Caco-2 (cell line): ENCODE measurements at regions not wholly inside any gene's neighbourhood (a gene's known extent, or its start where the extent isn't known, plus 50 kb on each side); places are given as distances from the start of the nearest gene placed in this dataset.

ENCODE experiments used
- BruUV-seq: library from RNA; stranded (reverse); fragments of 400-500 nt; replicated peaks from 2 replicates; lab custom pipeline; 2021; lab: Mats Ljungman, UMichigan
- CTCF ChIA-PET: fragments of 300-600 bp; sonication (Branson Sonifier 250); formaldehyde crosslinking; loops from one replicate; lab custom pipeline; 2022; ENCODE audit warnings: antibody characterized with exemption; lab: Charles Lee
- POLR2A ChIA-PET: fragments of 300-600 bp; sonication (Branson Sonifier 250); formaldehyde crosslinking; loops from one replicate; lab custom pipeline; 2022; ENCODE audit warnings: antibody characterized with exemption; lab: Charles Lee
- DNase-seq, 2 experiments: peaks; one replicate each; pipeline versions ENCODE4 v3.0.0 to v3.0.0-alpha.2; 2020 to 2022
- H3K27me3 ChIP-seq: replicated peaks from 2 replicates; pipeline ENCODE4 v1.6.0; 2011; ENCODE audit warnings: low read length; ENCODE audit not compliant: control insufficient read depth, insufficient read depth
- H3K36me3 ChIP-seq: 2 replicates; pipeline ENCODE4 v1.5.1; 2011; ENCODE audit warnings: low read length; ENCODE audit not compliant: control insufficient read depth, insufficient read depth
- H3K4me1 ChIP-seq: fragments of 250-450 bp; sonication (Bioruptor Pico); 2 replicates; pipeline ENCODE4 v1.5.1; 2020; ENCODE audit warnings: mild to moderate bottlenecking
- H3K4me3 ChIP-seq: 2 replicates; pipeline ENCODE4 v1.5.1; 2011; ENCODE audit warnings: low read depth, mild to moderate bottlenecking, control low read depth, low read length
- H3K9me3 ChIP-seq: fragments of 250-450 bp; sonication (Bioruptor Pico); 2 replicates; pipeline ENCODE4 v1.5.1; 2020; ENCODE audit warnings: mild to moderate bottlenecking, moderate library complexity
- H3K27ac Mint-ChIP-seq: one replicate; pipeline ENCODE4 v1.8.0; 2022; ENCODE audit warnings: mixed read lengths; ENCODE audit not compliant: unreplicated experiment
- H3K27me3 Mint-ChIP-seq: one replicate; pipeline ENCODE4 v1.8.0; 2022; ENCODE audit warnings: mixed read lengths; ENCODE audit not compliant: insufficient read depth, unreplicated experiment
- H3K36me3 Mint-ChIP-seq: one replicate; pipeline ENCODE4 v1.8.0; 2022; ENCODE audit warnings: mild to moderate bottlenecking, mixed read lengths; ENCODE audit not compliant: insufficient read depth, unreplicated experiment
- H3K4me1 Mint-ChIP-seq: one replicate; pipeline ENCODE4 v1.8.0; 2022; ENCODE audit warnings: low read depth, mixed read lengths; ENCODE audit not compliant: unreplicated experiment
- H3K4me3 Mint-ChIP-seq: one replicate; pipeline ENCODE4 v1.8.0; 2022; ENCODE audit warnings: mild to moderate bottlenecking, moderate library complexity, mixed read lengths; ENCODE audit not compliant: unreplicated experiment
- H3K9me3 Mint-ChIP-seq: one replicate; pipeline ENCODE4 v1.8.0; 2022; ENCODE audit warnings: mixed read lengths; ENCODE audit not compliant: unreplicated experiment
- intact Hi-C: fragments of 100-400 bp; cut with micrococcal nuclease; formaldehyde crosslinking; loops from one replicate; pipeline ENCODE4 v1.10.0; 2022; ENCODE audit not compliant: unreplicated experiment
- TF ChIP-seq, protein P1 (sequence below), 2 experiments: fragments of 200-600 bp in 1 of 2; IDR thresholded peaks; 1 replicate in 1 of 2; 2 replicates in 1 of 2; pipeline versions ENCODE4 v1.5.1 to v1.8.0; 2011 to 2022; ENCODE audit warnings: antibody characterized with exemption in 1 of 2, control low read depth in 1 of 2, inconsistent platforms in 1 of 2, low read depth in 1 of 2, low read length in 1 of 2, mild to moderate bottlenecking in 1 of 2, moderate library complexity in 1 of 2; ENCODE audit not compliant: insufficient read depth in 1 of 2, severe bottlenecking in 1 of 2, unreplicated experiment in 1 of 2

DNA sequence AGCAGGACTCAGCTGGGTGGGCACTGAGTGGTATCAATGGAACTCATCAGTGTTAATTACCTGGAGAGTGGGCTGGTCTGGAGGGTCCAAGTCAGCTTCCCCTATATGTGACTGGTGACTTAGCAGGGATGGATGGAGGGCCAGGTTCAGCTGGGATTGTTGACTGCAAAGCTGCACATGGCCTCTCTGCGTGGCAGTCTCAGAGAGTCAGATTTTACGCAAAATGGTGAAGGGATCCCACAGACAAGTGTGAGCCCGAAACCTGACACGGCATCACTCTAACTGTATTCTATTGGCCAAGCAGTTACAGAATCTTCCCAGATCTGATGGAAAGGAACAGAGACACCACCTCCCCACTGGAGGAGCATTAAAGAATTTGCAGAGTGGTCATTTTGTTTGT, 716.0 kb upstream of the TBX3 start:
- peaks cover 42% of the 10 kb centered on the region for H3K4me1 Mint-ChIP-seq
- no TSS peak for BruUV-seq
- POLR2A ChIA-PET = no interaction called here

DNA sequence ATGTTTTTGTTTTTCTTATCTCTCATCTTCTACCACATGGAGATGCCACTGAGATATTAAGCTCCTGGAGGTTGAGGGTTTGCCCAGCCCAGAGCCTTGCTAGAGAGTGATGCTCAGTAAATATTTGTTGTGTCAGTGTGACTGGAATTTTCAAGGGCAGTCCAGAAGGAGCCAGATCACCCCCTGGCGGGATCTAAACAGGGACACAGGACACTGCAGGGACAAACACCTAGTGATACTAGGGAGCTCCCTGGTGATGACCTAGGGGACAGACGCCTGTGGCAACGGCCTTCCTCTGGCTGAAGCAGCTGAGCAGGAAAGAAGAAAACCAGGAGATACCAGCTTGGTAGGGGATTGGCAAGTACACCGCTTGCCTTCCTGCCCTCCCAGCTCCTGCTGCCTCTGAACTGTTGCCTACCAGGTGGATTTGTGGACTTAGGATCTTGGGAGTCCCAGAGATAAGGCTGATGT, 714.4 kb upstream of the TBX3 start:
- H3K4me3 Mint-ChIP-seq = no peak overlapping the region
- CTCF ChIA-PET = interaction anchor here (0.6 to 1.6 kb wide), 9 partner anchors 20 to 787 kb away, joined by 3 to 13 read pairs (median 5); partner anchors contain the start of gene TBX3
- Histone ChIP-seq H3K36me3 (no peaks in the 10 kb centered on the region), H3K4me1 (peaks cover 29% of the 10 kb centered on the region), H3K4me3 (no peak overlapping the region), H3K27me3 (no peaks in the 10 kb centered on the region), H3K9me3 (peaks cover 4% of the 10 kb centered on the region; the same call in 1 of the 2 replicates)
- intact Hi-C loops = loop anchor here (2.0 kb wide), 1 partner anchor 736 kb away; no protein-coding TSS in a partner anchor
- no peaks in the 10 kb centered on the region for H3K27me3 Mint-ChIP-seq
- POLR2A ChIA-PET = no interaction called here
- peaks cover 47% of the 10 kb centered on the region for H3K4me1 Mint-ChIP-seq
- TF ChIP-seq, protein P1, sequence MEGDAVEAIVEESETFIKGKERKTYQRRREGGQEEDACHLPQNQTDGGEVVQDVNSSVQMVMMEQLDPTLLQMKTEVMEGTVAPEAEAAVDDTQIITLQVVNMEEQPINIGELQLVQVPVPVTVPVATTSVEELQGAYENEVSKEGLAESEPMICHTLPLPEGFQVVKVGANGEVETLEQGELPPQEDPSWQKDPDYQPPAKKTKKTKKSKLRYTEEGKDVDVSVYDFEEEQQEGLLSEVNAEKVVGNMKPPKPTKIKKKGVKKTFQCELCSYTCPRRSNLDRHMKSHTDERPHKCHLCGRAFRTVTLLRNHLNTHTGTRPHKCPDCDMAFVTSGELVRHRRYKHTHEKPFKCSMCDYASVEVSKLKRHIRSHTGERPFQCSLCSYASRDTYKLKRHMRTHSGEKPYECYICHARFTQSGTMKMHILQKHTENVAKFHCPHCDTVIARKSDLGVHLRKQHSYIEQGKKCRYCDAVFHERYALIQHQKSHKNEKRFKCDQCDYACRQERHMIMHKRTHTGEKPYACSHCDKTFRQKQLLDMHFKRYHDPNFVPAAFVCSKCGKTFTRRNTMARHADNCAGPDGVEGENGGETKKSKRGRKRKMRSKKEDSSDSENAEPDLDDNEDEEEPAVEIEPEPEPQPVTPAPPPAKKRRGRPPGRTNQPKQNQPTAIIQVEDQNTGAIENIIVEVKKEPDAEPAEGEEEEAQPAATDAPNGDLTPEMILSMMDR (IDR thresholded peaks at IDR 0.05; ENCODE audit: insufficient read depth in 1 of 2, low read depth in 1 of 2, low read length in 1 of 2, severe bottlenecking in 1 of 2, unreplicated experiment in 1 of 2) = peak in 1 of 2 experiments; percentile 72
- H3K27ac Mint-ChIP-seq = peak overlapping the region; percentile 19
- H3K36me3 Mint-ChIP-seq = no peaks in the 10 kb centered on the region
- peak; percentile 67 to 77 for DNase-seq
- no TSS peak for BruUV-seq
- H3K9me3 Mint-ChIP-seq = peaks cover 9% of the 10 kb centered on the region

More for the DNA sequence above, 716.0 kb upstream of the TBX3 start:
- Mint-ChIP-seq H3K27me3 (no peaks in the 10 kb centered on the region), H3K9me3 (peaks cover 9% of the 10 kb centered on the region), H3K4me3 (no peak overlapping the region), H3K27ac (no peak overlapping the region), H3K36me3 (no peaks in the 10 kb centered on the region)
- TF ChIP-seq, protein P1 (IDR thresholded peaks at IDR 0.05; ENCODE audit: insufficient read depth in 1 of 2, low read depth in 1 of 2, low read length in 1 of 2, severe bottlenecking in 1 of 2, unreplicated experiment in 1 of 2) = no peak
- peaks cover 45% of the 10 kb centered on the region for H3K4me1 ChIP-seq
- no peak overlapping the region for H3K4me3 ChIP-seq
- H3K36me3 ChIP-seq = no peaks in the 10 kb centered on the region
- peaks cover 4% of the 10 kb centered on the region; the same call in 1 of the 2 replicates for H3K9me3 ChIP-seq
- no peaks in the 10 kb centered on the region for H3K27me3 ChIP-seq
- no peak for DNase-seq
- CTCF ChIA-PET = no interaction called here
- intact Hi-C loops = no loop called here

DNA sequence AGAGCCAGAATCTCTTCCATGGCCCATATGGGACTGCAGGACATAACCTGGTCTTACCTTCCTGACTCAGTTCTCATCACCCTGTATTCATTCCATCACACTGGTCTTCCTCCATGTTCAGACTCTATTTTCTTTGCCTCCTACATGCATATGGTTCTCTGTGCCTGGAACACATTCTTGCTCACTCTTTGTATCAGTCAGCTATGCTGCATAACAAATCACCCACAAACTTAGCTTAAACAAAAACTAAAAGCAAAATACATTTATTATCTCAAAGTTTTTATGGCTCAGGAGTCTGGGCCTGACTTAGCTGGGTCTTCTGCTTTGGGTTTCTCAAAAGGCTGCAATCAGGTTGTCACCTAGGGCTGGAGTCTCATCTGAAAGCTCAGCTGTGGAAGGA, 712.6 kb upstream of the TBX3 start:
- POLR2A ChIA-PET = no interaction called here
- Mint-ChIP-seq H3K36me3 (no peaks in the 10 kb centered on the region), H3K4me1 (peaks cover 42% of the 10 kb centered on the region), H3K27me3 (no peaks in the 10 kb centered on the region), H3K27ac (no peak overlapping the region), H3K9me3 (peaks cover 15% of the 10 kb centered on the region), H3K4me3 (no peak overlapping the region)
- peaks cover 20% of the 10 kb centered on the region for H3K4me1 ChIP-seq
- no peak for DNase-seq
- H3K9me3 ChIP-seq = peaks cover 4% of the 10 kb centered on the region; the same call in 1 of the 2 replicates
- CTCF ChIA-PET = no interaction called here
- no peaks in the 10 kb centered on the region for H3K36me3 ChIP-seq
- no TSS peak for BruUV-seq
- TF ChIP-seq, protein P1 (IDR thresholded peaks at IDR 0.05; ENCODE audit: insufficient read depth in 1 of 2, low read depth in 1 of 2, low read length in 1 of 2, severe bottlenecking in 1 of 2, unreplicated experiment in 1 of 2) = no peak
- H3K4me3 ChIP-seq = no peak overlapping the region
- no peaks in the 10 kb centered on the region for H3K27me3 ChIP-seq
- intact Hi-C loops = no loop called here
